ENCODE measurements at regions not wholly inside any gene's neighbourhood (a gene's known extent, or its start where the extent isn't known, plus 50 kb on each side); places are given as distances from the start of the nearest gene placed in this dataset.

- no peaks in the 10 kb centered on the region for H3K36me3 ChIP-seq (ENCODE audit: control insufficient read depth in 2 of 3, insufficient read depth in 3 of 3, low read length in 3 of 3)
- no peak overlapping the region for H3K4me3 Mint-ChIP-seq
- peaks cover 14 to 48% (median 26%) of the 10 kb centered on the region in 7 donors for H3K4me1 Mint-ChIP-seq
- no peaks in the 10 kb centered on the region for H3K9me3 ChIP-seq (ENCODE audit: control insufficient read depth in 2 of 3, low read length in 3 of 3)
- POLR2A ChIA-PET = interaction anchor here (0.6 to 13.0 kb wide), 7 partner anchors 8 to 1116 kb away, joined by 3 to 282 read pairs (median 4); partner anchors contain the start of gene NFE2L2
- no peaks in the 10 kb centered on the region for H3K27me3 ChIP-seq (ENCODE audit: control insufficient read depth in 2 of 2, insufficient read depth in 2 of 2, low read length in 2 of 2)
- CTCF ChIA-PET = interaction anchor here (1.2 to 1.3 kb wide), 3 partner anchors 19 to 51 kb away, joined by 3 to 4 read pairs (median 4); no protein-coding TSS in a partner anchor
- no peak for ATAC-seq
- no peaks in the 10 kb centered on the region for H3K27me3 Mint-ChIP-seq
- no peak overlapping the region for H3K27ac ChIP-seq (ENCODE audit: low read depth, low read length)
- DNase-seq = no peak
- peaks cover 0 to 4% (median 0%) of the 10 kb centered on the region in 11 donors for H3K9me3 Mint-ChIP-seq
- intact Hi-C loops (cut with micrococcal nuclease) = no loop called here
- peaks cover 0 to 16% (median 0%) of the 10 kb centered on the region in 5 donors for H3K36me3 Mint-ChIP-seq
- H3K4me1 ChIP-seq (ENCODE audit: control insufficient read depth in 2 of 2, insufficient read depth in 2 of 2, low read length in 2 of 2) = peaks cover 6 to 8% of the 10 kb centered on the region in 2 donors
- peak overlapping the region in 6 of 9 donors; percentile 9 to 73 (median 48) for H3K27ac Mint-ChIP-seq
- no peak overlapping the region for H3K4me3 ChIP-seq (ENCODE audit: low read length)
Measured at GRCh38 chr2:177314722-177315264, 50.3 kb upstream of the NFE2L2 start.

- no peaks in the 10 kb centered on the region for H3K27me3 ChIP-seq (ENCODE audit: control insufficient read depth in 2 of 2, insufficient read depth in 2 of 2, low read length in 2 of 2)
- Mint-ChIP-seq H3K27me3 (no peaks in the 10 kb centered on the region), H3K27ac (peak overlapping the region in 1 of 9 donors; percentile 65), H3K36me3 (peaks cover 0 to 16% (median 0%) of the 10 kb centered on the region in 5 donors), H3K4me3 (no peak overlapping the region), H3K4me1 (peaks cover 8 to 42% (median 20%) of the 10 kb centered on the region in 7 donors), H3K9me3 (peaks cover 0 to 4% (median 0%) of the 10 kb centered on the region in 11 donors)
- no peaks in the 10 kb centered on the region for H3K9me3 ChIP-seq (ENCODE audit: control insufficient read depth in 2 of 3, low read length in 3 of 3)
- H3K36me3 ChIP-seq (ENCODE audit: control insufficient read depth in 2 of 3, insufficient read depth in 3 of 3, low read length in 3 of 3) = no peaks in the 10 kb centered on the region
- ChIA-PET CTCF (interaction anchor here (1.2 to 1.3 kb wide), 3 partner anchors 19 to 52 kb away, joined by 3 to 4 read pairs (median 4); no protein-coding TSS in a partner anchor), POLR2A (interaction anchor here (0.6 to 13.0 kb wide), 4 partner anchors 10 to 1116 kb away, joined by 4 to 282 read pairs (median 6); partner anchors contain the start of gene NFE2L2)
- no peak overlapping the region for H3K27ac ChIP-seq (ENCODE audit: low read depth, low read length)
- DNase-seq (no peak), ATAC-seq (no peak)
- no peak overlapping the region for H3K4me3 ChIP-seq (ENCODE audit: low read length)
- intact Hi-C loops (cut with micrococcal nuclease) = no loop called here
- H3K4me1 ChIP-seq (ENCODE audit: control insufficient read depth in 2 of 2, insufficient read depth in 2 of 2, low read length in 2 of 2) = peaks cover under 1 to 4% of the 10 kb centered on the region in 2 donors
Measured at GRCh38 chr2:177315364-177315763, 50.8 kb upstream of the NFE2L2 start.

- Mint-ChIP-seq H3K36me3 (peaks cover 0 to 17% (median 9%) of the 10 kb centered on the region in 5 donors), H3K27ac (peak overlapping the region in 1 of 9 donors; percentile 60), H3K4me3 (no peak overlapping the region), H3K4me1 (peaks cover 0 to 29% (median 14%) of the 10 kb centered on the region in 7 donors), H3K27me3 (no peaks in the 10 kb centered on the region), H3K9me3 (peaks cover 0 to 2% (median 0%) of the 10 kb centered on the region in 11 donors)
- ATAC-seq (no peak), DNase-seq (no peak)
- ChIA-PET POLR2A (no interaction called here), CTCF (no interaction called here)
- H3K9me3 ChIP-seq (ENCODE audit: control insufficient read depth in 2 of 3, low read length in 3 of 3) = no peaks in the 10 kb centered on the region
- intact Hi-C loops (cut with micrococcal nuclease) = loop anchor here in 1 of 2 donors (1.0 kb wide), 1 partner anchor 10 kb away; no protein-coding TSS in a partner anchor
- no peaks in the 10 kb centered on the region for H3K27me3 ChIP-seq (ENCODE audit: control insufficient read depth in 2 of 2, insufficient read depth in 2 of 2, low read length in 2 of 2)
- no peaks in the 10 kb centered on the region for H3K36me3 ChIP-seq (ENCODE audit: control insufficient read depth in 2 of 3, insufficient read depth in 3 of 3, low read length in 3 of 3)
- no peaks in the 10 kb centered on the region for H3K4me1 ChIP-seq (ENCODE audit: control insufficient read depth in 2 of 2, insufficient read depth in 2 of 2, low read length in 2 of 2)
- no peak overlapping the region for H3K4me3 ChIP-seq (ENCODE audit: low read length)
- no peak overlapping the region for H3K27ac ChIP-seq (ENCODE audit: low read depth, low read length)
Measured at GRCh38 chr2:177316756-177317155, 52.2 kb upstream of the NFE2L2 start.

- ChIA-PET POLR2A (interaction anchor here (1.2 to 1.3 kb wide), 2 partner anchors 54 to 105 kb away, joined by 3 to 5 read pairs; partner anchors contain the start of gene HNRNPA3), CTCF (no interaction called here)
- ATAC-seq (no peak), DNase-seq (no peak)
- Mint-ChIP-seq H3K4me3 (no peak overlapping the region), H3K27me3 (no peaks in the 10 kb centered on the region), H3K9me3 (peaks cover 0 to 2% (median 0%) of the 10 kb centered on the region in 11 donors), H3K27ac (no peak overlapping the region), H3K36me3 (peaks cover 0 to 17% (median 9%) of the 10 kb centered on the region in 5 donors), H3K4me1 (peaks cover 0 to 23% (median 14%) of the 10 kb centered on the region in 7 donors)
- H3K27ac ChIP-seq (ENCODE audit: low read depth, low read length) = no peak overlapping the region
- H3K27me3 ChIP-seq (ENCODE audit: control insufficient read depth in 2 of 2, insufficient read depth in 2 of 2, low read length in 2 of 2) = no peaks in the 10 kb centered on the region
- H3K4me3 ChIP-seq (ENCODE audit: low read length) = no peak overlapping the region
- H3K4me1 ChIP-seq (ENCODE audit: control insufficient read depth in 2 of 2, insufficient read depth in 2 of 2, low read length in 2 of 2) = no peaks in the 10 kb centered on the region
- no peaks in the 10 kb centered on the region for H3K9me3 ChIP-seq (ENCODE audit: control insufficient read depth in 2 of 3, low read length in 3 of 3)
- H3K36me3 ChIP-seq (ENCODE audit: control insufficient read depth in 2 of 3, insufficient read depth in 3 of 3, low read length in 3 of 3) = peaks cover 0 to 2% (median 0%) of the 10 kb centered on the region in 3 experiments
- intact Hi-C loops (cut with micrococcal nuclease) = loop anchor here in 1 of 2 donors (1.0 kb wide), 1 partner anchor 9 kb away; no protein-coding TSS in a partner anchor
Measured at GRCh38 chr2:177317443-177317842, 52.9 kb upstream of the NFE2L2 start.

- intact Hi-C loops (cut with micrococcal nuclease) = loop anchor here in 1 of 2 donors (1.0 kb wide), 1 partner anchor 8 kb away; no protein-coding TSS in a partner anchor
- POLR2A ChIA-PET = interaction anchor here (1.2 to 1.3 kb wide), 2 partner anchors 54 to 106 kb away, joined by 3 to 5 read pairs; partner anchors contain the start of gene HNRNPA3
- Mint-ChIP-seq H3K9me3 (peaks cover 0 to 2% (median 0%) of the 10 kb centered on the region in 11 donors), H3K27me3 (no peaks in the 10 kb centered on the region), H3K4me1 (peaks cover 0 to 19% (median 12%) of the 10 kb centered on the region in 7 donors), H3K27ac (no peak overlapping the region), H3K4me3 (no peak overlapping the region), H3K36me3 (peaks cover 0 to 17% (median 10%) of the 10 kb centered on the region in 5 donors)
- H3K36me3 ChIP-seq (ENCODE audit: control insufficient read depth in 2 of 3, insufficient read depth in 3 of 3, low read length in 3 of 3) = peaks cover 0 to 4% (median 0%) of the 10 kb centered on the region in 3 experiments
- no peak overlapping the region for H3K4me3 ChIP-seq (ENCODE audit: low read length)
- no peaks in the 10 kb centered on the region for H3K9me3 ChIP-seq (ENCODE audit: control insufficient read depth in 2 of 3, low read length in 3 of 3)
- no peaks in the 10 kb centered on the region for H3K27me3 ChIP-seq (ENCODE audit: control insufficient read depth in 2 of 2, insufficient read depth in 2 of 2, low read length in 2 of 2)
- DNase-seq (no peak), ATAC-seq (no peak)
- H3K4me1 ChIP-seq (ENCODE audit: control insufficient read depth in 2 of 2, insufficient read depth in 2 of 2, low read length in 2 of 2) = no peaks in the 10 kb centered on the region
- CTCF ChIA-PET = no interaction called here
- H3K27ac ChIP-seq (ENCODE audit: low read depth, low read length) = no peak overlapping the region
Measured at GRCh38 chr2:177317857-177318256, 53.3 kb upstream of the NFE2L2 start.

GRCh38 chr2:177318613-177319012, 54.1 kb upstream of the NFE2L2 start:
- Mint-ChIP-seq H3K27ac (peak overlapping the region in 1 of 9 donors; percentile 43), H3K4me3 (no peak overlapping the region), H3K27me3 (no peaks in the 10 kb centered on the region), H3K9me3 (peaks cover 0 to under 1% (median 0%) of the 10 kb centered on the region in 11 donors), H3K36me3 (peaks cover 0 to 20% (median 16%) of the 10 kb centered on the region in 5 donors), H3K4me1 (peaks cover 0 to 11% (median 4%) of the 10 kb centered on the region in 7 donors)
- no peaks in the 10 kb centered on the region for H3K9me3 ChIP-seq (ENCODE audit: control insufficient read depth in 2 of 3, low read length in 3 of 3)
- no peaks in the 10 kb centered on the region for H3K27me3 ChIP-seq (ENCODE audit: control insufficient read depth in 2 of 2, insufficient read depth in 2 of 2, low read length in 2 of 2)
- no peak overlapping the region for H3K27ac ChIP-seq (ENCODE audit: low read depth, low read length)
- ATAC-seq = no peak
- no peak overlapping the region for H3K4me3 ChIP-seq (ENCODE audit: low read length)
- CTCF ChIA-PET = no interaction called here
- POLR2A ChIA-PET = interaction anchor here (1.3 kb wide), 1 partner anchor 55 kb away, joined by 5 read pairs; no protein-coding TSS in a partner anchor
- intact Hi-C loops (cut with micrococcal nuclease) = no loop called here
- no peaks in the 10 kb centered on the region for H3K4me1 ChIP-seq (ENCODE audit: control insufficient read depth in 2 of 2, insufficient read depth in 2 of 2, low read length in 2 of 2)
- no peak for DNase-seq
- peaks cover 0 to 4% (median 0%) of the 10 kb centered on the region in 3 experiments for H3K36me3 ChIP-seq (ENCODE audit: control insufficient read depth in 2 of 3, insufficient read depth in 3 of 3, low read length in 3 of 3)

All from naive thymus-derived CD4-positive, alpha-beta T cell (primary cell).